ENCODE measurements at regions not wholly inside any gene's neighbourhood (a gene's known extent, or its start where the extent isn't known, plus 50 kb on each side); places are given as distances from the start of the nearest gene placed in this dataset.
"Not testable (repeated sequence)": the region's sequence is repeated elsewhere in the genome, so short reads cannot be mapped to it uniquely, and the experiment has no call there.

GRCh38 chr6:120804612-120805011 lies 529.7 kb downstream of the TBC1D32 start:
- DNase-seq (ENCODE audit: low spot score): no peak

GRCh38 chr6:120786682-120787081 lies 547.6 kb downstream of the TBC1D32 start:
- no peak for DNase-seq (ENCODE audit: low spot score)

- no peak for DNase-seq (ENCODE audit: low spot score)
These were observed 548.0 kb downstream of the TBC1D32 start for GRCh38 chr6:120786256-120786655.

- DNase-seq (ENCODE audit: low spot score): no peak
These were observed 548.7 kb downstream of the TBC1D32 start for GRCh38 chr6:120785459-120786086.

GRCh38 chr6:120779441-120779840 lies 554.8 kb downstream of the TBC1D32 start:
- DNase-seq (ENCODE audit: low spot score): no peak

- no peak for DNase-seq (ENCODE audit: low spot score)
These were observed 558.6 kb downstream of the TBC1D32 start for GRCh38 chr6:120775698-120776097.

GRCh38 chr6:120774275-120774674 lies 560.0 kb downstream of the TBC1D32 start:
- no peak for DNase-seq (ENCODE audit: low spot score)

GRCh38 chr6:120771019-120771418 lies 563.3 kb downstream of the TBC1D32 start:
- no peak for DNase-seq (ENCODE audit: low spot score)

GRCh38 chr6:120764312-120764711 lies 570.0 kb downstream of the TBC1D32 start:
- DNase-seq (ENCODE audit: low spot score): no peak

- DNase-seq (ENCODE audit: low spot score): no peak
These were observed 574.7 kb downstream of the TBC1D32 start for GRCh38 chr6:120759570-120759969.

GRCh38 chr6:120748574-120748973 lies 585.7 kb downstream of the TBC1D32 start:
- DNase-seq (ENCODE audit: low spot score): not testable (repeated sequence)

- no peak for DNase-seq (ENCODE audit: low spot score)
These were observed 597.5 kb downstream of the TBC1D32 start for GRCh38 chr6:120736740-120737139.

- DNase-seq (ENCODE audit: low spot score): no peak
These were observed 598.6 kb downstream of the TBC1D32 start for GRCh38 chr6:120735641-120736040.

GRCh38 chr6:120711255-120711654 lies 623.0 kb downstream of the TBC1D32 start:
- no peak for DNase-seq (ENCODE audit: low spot score)

- no peak for DNase-seq (ENCODE audit: low spot score)
These were observed 634.3 kb downstream of the TBC1D32 start for GRCh38 chr6:120700001-120700400.

GRCh38 chr6:120686492-120686891 lies 647.8 kb downstream of the TBC1D32 start:
- DNase-seq (ENCODE audit: low spot score): no peak

- DNase-seq (ENCODE audit: low spot score): no peak
These were observed 652.1 kb downstream of the TBC1D32 start for GRCh38 chr6:120682145-120682544.

GRCh38 chr6:120681204-120681603 lies 653.1 kb downstream of the TBC1D32 start:
- DNase-seq (ENCODE audit: low spot score): no peak

- no peak for DNase-seq (ENCODE audit: low spot score)
These were observed 658.4 kb downstream of the TBC1D32 start for GRCh38 chr6:120675886-120676285.

- DNase-seq (ENCODE audit: low spot score): no peak
These were observed 662.8 kb downstream of the TBC1D32 start for GRCh38 chr6:120671519-120671918.

- no peak for DNase-seq (ENCODE audit: low spot score)
These were observed 681.8 kb downstream of the TBC1D32 start for GRCh38 chr6:120652506-120652905.

- DNase-seq (ENCODE audit: low spot score): no peak
These were observed 685.6 kb downstream of the TBC1D32 start for GRCh38 chr6:120648713-120649112.

GRCh38 chr6:120646101-120646500 lies 688.2 kb downstream of the TBC1D32 start:
- DNase-seq (ENCODE audit: low spot score): no peak

GRCh38 chr6:120632975-120633374 lies 701.3 kb downstream of the TBC1D32 start:
- no peak for DNase-seq (ENCODE audit: low spot score)
